ENCODE measurements at regions not wholly inside any gene's neighbourhood (a gene's known extent, or its start where the extent isn't known, plus 50 kb on each side); places are given as distances from the start of the nearest gene placed in this dataset.
"Not testable (repeated sequence)": the region's sequence is repeated elsewhere in the genome, so short reads cannot be mapped to it uniquely, and the experiment has no call there.

GRCh38 chr9:67468326-67468725 lies 390.4 kb upstream of the ANKRD20A1 start:
- BruUV-seq (replicated peaks); H3K36me3 ChIP-seq (ENCODE audit: insufficient read depth, low read length, poor library complexity, severe bottlenecking); H3K27me3 ChIP-seq (replicated peaks; ENCODE audit: insufficient read depth, low read depth, low read length, poor library complexity); H3K27ac ChIP-seq (ENCODE audit: low read depth, low read length, poor library complexity, severe bottlenecking); H3K4me3 ChIP-seq (ENCODE audit: low read depth, low read length, poor library complexity, severe bottlenecking); POLR2A ChIA-PET (ENCODE audit: low non-redundant PET); H3K9me3 ChIP-seq (ENCODE audit: low read depth, low read length, poor library complexity, severe bottlenecking); intact Hi-C loops (cut with micrococcal nuclease; ENCODE audit: unreplicated experiment); H3K4me1 ChIP-seq (ENCODE audit: insufficient read depth, low read length, poor library complexity, severe bottlenecking); DNase-seq (ENCODE audit: low spot score); CTCF ChIA-PET: not testable (repeated sequence)

GRCh38 chr9:67461796-67462757 lies 396.7 kb upstream of the ANKRD20A1 start:
- DNase-seq (ENCODE audit: low spot score); intact Hi-C loops (cut with micrococcal nuclease; ENCODE audit: unreplicated experiment): not testable (repeated sequence)

GRCh38 chr9:67452941-67453340 lies 405.8 kb upstream of the ANKRD20A1 start:
- H3K27ac ChIP-seq (ENCODE audit: low read depth, low read length, poor library complexity, severe bottlenecking); H3K4me3 ChIP-seq (ENCODE audit: low read depth, low read length, poor library complexity, severe bottlenecking); DNase-seq (ENCODE audit: low spot score); POLR2A ChIA-PET (ENCODE audit: low non-redundant PET); H3K36me3 ChIP-seq (ENCODE audit: insufficient read depth, low read length, poor library complexity, severe bottlenecking); intact Hi-C loops (cut with micrococcal nuclease; ENCODE audit: unreplicated experiment); H3K4me1 ChIP-seq (ENCODE audit: insufficient read depth, low read length, poor library complexity, severe bottlenecking); H3K27me3 ChIP-seq (replicated peaks; ENCODE audit: insufficient read depth, low read depth, low read length, poor library complexity); BruUV-seq (replicated peaks); H3K9me3 ChIP-seq (ENCODE audit: low read depth, low read length, poor library complexity, severe bottlenecking); CTCF ChIA-PET: not testable (repeated sequence)

More at GRCh38 chr9:67461796-67462757, 396.7 kb upstream of the ANKRD20A1 start:
- POLR2A ChIA-PET (ENCODE audit: low non-redundant PET); H3K36me3 ChIP-seq (ENCODE audit: insufficient read depth, low read length, poor library complexity, severe bottlenecking); H3K27ac ChIP-seq (ENCODE audit: low read depth, low read length, poor library complexity, severe bottlenecking); H3K27me3 ChIP-seq (replicated peaks; ENCODE audit: insufficient read depth, low read depth, low read length, poor library complexity); H3K4me1 ChIP-seq (ENCODE audit: insufficient read depth, low read length, poor library complexity, severe bottlenecking); H3K4me3 ChIP-seq (ENCODE audit: low read depth, low read length, poor library complexity, severe bottlenecking); H3K9me3 ChIP-seq (ENCODE audit: low read depth, low read length, poor library complexity, severe bottlenecking); CTCF ChIA-PET; BruUV-seq (replicated peaks): not testable (repeated sequence)

GRCh38 chr9:67442313-67442712 lies 416.4 kb upstream of the ANKRD20A1 start:
- POLR2A ChIA-PET (ENCODE audit: low non-redundant PET); H3K27me3 ChIP-seq (replicated peaks; ENCODE audit: insufficient read depth, low read depth, low read length, poor library complexity); BruUV-seq (replicated peaks); H3K36me3 ChIP-seq (ENCODE audit: insufficient read depth, low read length, poor library complexity, severe bottlenecking); H3K27ac ChIP-seq (ENCODE audit: low read depth, low read length, poor library complexity, severe bottlenecking); DNase-seq (ENCODE audit: low spot score); H3K9me3 ChIP-seq (ENCODE audit: low read depth, low read length, poor library complexity, severe bottlenecking); CTCF ChIA-PET; H3K4me3 ChIP-seq (ENCODE audit: low read depth, low read length, poor library complexity, severe bottlenecking); intact Hi-C loops (cut with micrococcal nuclease; ENCODE audit: unreplicated experiment); H3K4me1 ChIP-seq (ENCODE audit: insufficient read depth, low read length, poor library complexity, severe bottlenecking): not testable (repeated sequence)

GRCh38 chr9:67437011-67437410 lies 421.7 kb upstream of the ANKRD20A1 start:
- H3K27ac ChIP-seq (ENCODE audit: low read depth, low read length, poor library complexity, severe bottlenecking); H3K4me1 ChIP-seq (ENCODE audit: insufficient read depth, low read length, poor library complexity, severe bottlenecking); H3K4me3 ChIP-seq (ENCODE audit: low read depth, low read length, poor library complexity, severe bottlenecking); BruUV-seq (replicated peaks); POLR2A ChIA-PET (ENCODE audit: low non-redundant PET); intact Hi-C loops (cut with micrococcal nuclease; ENCODE audit: unreplicated experiment); H3K27me3 ChIP-seq (replicated peaks; ENCODE audit: insufficient read depth, low read depth, low read length, poor library complexity); DNase-seq (ENCODE audit: low spot score); H3K36me3 ChIP-seq (ENCODE audit: insufficient read depth, low read length, poor library complexity, severe bottlenecking); H3K9me3 ChIP-seq (ENCODE audit: low read depth, low read length, poor library complexity, severe bottlenecking); CTCF ChIA-PET: not testable (repeated sequence)

- POLR2A ChIA-PET (ENCODE audit: low non-redundant PET); H3K27me3 ChIP-seq (replicated peaks; ENCODE audit: insufficient read depth, low read depth, low read length, poor library complexity); H3K4me3 ChIP-seq (ENCODE audit: low read depth, low read length, poor library complexity, severe bottlenecking); H3K27ac ChIP-seq (ENCODE audit: low read depth, low read length, poor library complexity, severe bottlenecking); CTCF ChIA-PET; intact Hi-C loops (cut with micrococcal nuclease; ENCODE audit: unreplicated experiment); DNase-seq (ENCODE audit: low spot score); H3K9me3 ChIP-seq (ENCODE audit: low read depth, low read length, poor library complexity, severe bottlenecking); H3K36me3 ChIP-seq (ENCODE audit: insufficient read depth, low read length, poor library complexity, severe bottlenecking); H3K4me1 ChIP-seq (ENCODE audit: insufficient read depth, low read length, poor library complexity, severe bottlenecking); BruUV-seq (replicated peaks): not testable (repeated sequence)
These were observed 432.5 kb upstream of the SPATA31A3 start for GRCh38 chr9:67424881-67425280.

GRCh38 chr9:67423049-67423728 lies 430.8 kb upstream of the SPATA31A3 start:
- DNase-seq (ENCODE audit: low spot score); BruUV-seq (replicated peaks); CTCF ChIA-PET; H3K27ac ChIP-seq (ENCODE audit: low read depth, low read length, poor library complexity, severe bottlenecking); H3K36me3 ChIP-seq (ENCODE audit: insufficient read depth, low read length, poor library complexity, severe bottlenecking); H3K27me3 ChIP-seq (replicated peaks; ENCODE audit: insufficient read depth, low read depth, low read length, poor library complexity); POLR2A ChIA-PET (ENCODE audit: low non-redundant PET); H3K4me3 ChIP-seq (ENCODE audit: low read depth, low read length, poor library complexity, severe bottlenecking); H3K4me1 ChIP-seq (ENCODE audit: insufficient read depth, low read length, poor library complexity, severe bottlenecking); H3K9me3 ChIP-seq (ENCODE audit: low read depth, low read length, poor library complexity, severe bottlenecking); intact Hi-C loops (cut with micrococcal nuclease; ENCODE audit: unreplicated experiment): not testable (repeated sequence)

All from A673 (cell line).